ENCODE measurements at regions not wholly inside any gene's neighbourhood (a gene's known extent, or its start where the extent isn't known, plus 50 kb on each side); places are given as distances from the start of the nearest gene placed in this dataset.

GRCh38 chr5:130805036-130805435 is 360.0 kb downstream of the HINT1 start:
- Histone ChIP-seq H3K4me1 (ENCODE audit: control insufficient read depth in 2 of 2, insufficient read depth in 2 of 2, low read length in 2 of 2) (no peaks in the 10 kb centered on the region), H3K9ac (ENCODE audit: low read depth in 1 of 2, low read length in 2 of 2) (no peak overlapping the region), H3K27ac (ENCODE audit: low read depth in 2 of 2, low read length in 2 of 2) (no peak overlapping the region), H3K27me3 (ENCODE audit: control insufficient read depth in 2 of 2, insufficient read depth in 2 of 2, low read length in 2 of 2) (no peaks in the 10 kb centered on the region), H3K36me3 (ENCODE audit: control insufficient read depth in 2 of 2, insufficient read depth in 2 of 2, low read length in 2 of 2) (no peaks in the 10 kb centered on the region), H3K9me3 (ENCODE audit: control insufficient read depth in 2 of 2, low read length in 2 of 2) (no peaks in the 10 kb centered on the region), H3K4me3 (ENCODE audit: low read length in 2 of 2) (no peak overlapping the region)

GRCh38 chr5:130801963-130802362 is 363.1 kb downstream of the HINT1 start:
- no peaks in the 10 kb centered on the region for H3K9me3 ChIP-seq (ENCODE audit: control insufficient read depth in 2 of 2, low read length in 2 of 2)
- no peak overlapping the region for H3K27ac ChIP-seq (ENCODE audit: low read depth in 2 of 2, low read length in 2 of 2)
- peaks cover 0 to 3% of the 10 kb centered on the region in 2 donors for H3K4me1 ChIP-seq (ENCODE audit: control insufficient read depth in 2 of 2, insufficient read depth in 2 of 2, low read length in 2 of 2)

GRCh38 chr5:130799015-130799414 is 366.0 kb downstream of the HINT1 start:
- Histone ChIP-seq H3K4me3 (ENCODE audit: low read length in 2 of 2) (no peak overlapping the region), H3K36me3 (ENCODE audit: control insufficient read depth in 2 of 2, insufficient read depth in 2 of 2, low read length in 2 of 2) (no peaks in the 10 kb centered on the region), H3K27me3 (ENCODE audit: control insufficient read depth in 2 of 2, insufficient read depth in 2 of 2, low read length in 2 of 2) (no peaks in the 10 kb centered on the region), H3K9me3 (ENCODE audit: control insufficient read depth in 2 of 2, low read length in 2 of 2) (no peaks in the 10 kb centered on the region), H3K9ac (ENCODE audit: low read depth in 1 of 2, low read length in 2 of 2) (no peak overlapping the region), H3K4me1 (ENCODE audit: control insufficient read depth in 2 of 2, insufficient read depth in 2 of 2, low read length in 2 of 2) (peaks cover 0 to 3% of the 10 kb centered on the region in 2 donors), H3K27ac (ENCODE audit: low read depth in 2 of 2, low read length in 2 of 2) (no peak overlapping the region)

More at GRCh38 chr5:130801963-130802362, 363.1 kb downstream of the HINT1 start:
- no peaks in the 10 kb centered on the region for H3K27me3 ChIP-seq (ENCODE audit: control insufficient read depth in 2 of 2, insufficient read depth in 2 of 2, low read length in 2 of 2)
- no peaks in the 10 kb centered on the region for H3K36me3 ChIP-seq (ENCODE audit: control insufficient read depth in 2 of 2, insufficient read depth in 2 of 2, low read length in 2 of 2)
- no peak overlapping the region for H3K4me3 ChIP-seq (ENCODE audit: low read length in 2 of 2)
- no peak overlapping the region for H3K9ac ChIP-seq (ENCODE audit: low read depth in 1 of 2, low read length in 2 of 2)

- no peak overlapping the region for H3K27ac ChIP-seq (ENCODE audit: low read depth in 2 of 2, low read length in 2 of 2)
- no peaks in the 10 kb centered on the region for H3K9me3 ChIP-seq (ENCODE audit: control insufficient read depth in 2 of 2, low read length in 2 of 2)
- no peak overlapping the region for H3K9ac ChIP-seq (ENCODE audit: low read depth in 1 of 2, low read length in 2 of 2)
- H3K4me3 ChIP-seq (ENCODE audit: low read length in 2 of 2): no peak overlapping the region
- no peaks in the 10 kb centered on the region for H3K36me3 ChIP-seq (ENCODE audit: control insufficient read depth in 2 of 2, insufficient read depth in 2 of 2, low read length in 2 of 2)
- no peaks in the 10 kb centered on the region for H3K27me3 ChIP-seq (ENCODE audit: control insufficient read depth in 2 of 2, insufficient read depth in 2 of 2, low read length in 2 of 2)
- H3K4me1 ChIP-seq (ENCODE audit: control insufficient read depth in 2 of 2, insufficient read depth in 2 of 2, low read length in 2 of 2): peaks cover 0 to 3% of the 10 kb centered on the region in 2 donors
Observed at GRCh38 chr5:130797303-130797702, 367.8 kb downstream of the HINT1 start.

- Histone ChIP-seq H3K27me3 (ENCODE audit: control insufficient read depth in 2 of 2, insufficient read depth in 2 of 2, low read length in 2 of 2) (no peaks in the 10 kb centered on the region), H3K9me3 (ENCODE audit: control insufficient read depth in 2 of 2, low read length in 2 of 2) (no peaks in the 10 kb centered on the region), H3K9ac (ENCODE audit: low read depth in 1 of 2, low read length in 2 of 2) (no peak overlapping the region), H3K27ac (ENCODE audit: low read depth in 2 of 2, low read length in 2 of 2) (no peak overlapping the region), H3K4me3 (ENCODE audit: low read length in 2 of 2) (no peak overlapping the region), H3K36me3 (ENCODE audit: control insufficient read depth in 2 of 2, insufficient read depth in 2 of 2, low read length in 2 of 2) (no peaks in the 10 kb centered on the region), H3K4me1 (ENCODE audit: control insufficient read depth in 2 of 2, insufficient read depth in 2 of 2, low read length in 2 of 2) (peaks cover 0 to 3% of the 10 kb centered on the region in 2 donors)
Observed at GRCh38 chr5:130796902-130797301, 368.2 kb downstream of the HINT1 start.

- H3K27ac ChIP-seq (ENCODE audit: low read depth in 2 of 2, low read length in 2 of 2): no peak overlapping the region
- H3K36me3 ChIP-seq (ENCODE audit: control insufficient read depth in 2 of 2, insufficient read depth in 2 of 2, low read length in 2 of 2): no peaks in the 10 kb centered on the region
Observed at GRCh38 chr5:130796032-130796431, 369.0 kb downstream of the HINT1 start.

GRCh38 chr5:130795037-130795436 is 370.0 kb downstream of the HINT1 start:
- Histone ChIP-seq H3K4me1 (ENCODE audit: control insufficient read depth in 2 of 2, insufficient read depth in 2 of 2, low read length in 2 of 2) (peaks cover 0 to 3% of the 10 kb centered on the region in 2 donors), H3K36me3 (ENCODE audit: control insufficient read depth in 2 of 2, insufficient read depth in 2 of 2, low read length in 2 of 2) (no peaks in the 10 kb centered on the region)

More at GRCh38 chr5:130796032-130796431, 369.0 kb downstream of the HINT1 start:
- no peak overlapping the region for H3K4me3 ChIP-seq (ENCODE audit: low read length in 2 of 2)
- H3K27me3 ChIP-seq (ENCODE audit: control insufficient read depth in 2 of 2, insufficient read depth in 2 of 2, low read length in 2 of 2): no peaks in the 10 kb centered on the region
- no peaks in the 10 kb centered on the region for H3K9me3 ChIP-seq (ENCODE audit: control insufficient read depth in 2 of 2, low read length in 2 of 2)
- peaks cover 0 to 3% of the 10 kb centered on the region in 2 donors for H3K4me1 ChIP-seq (ENCODE audit: control insufficient read depth in 2 of 2, insufficient read depth in 2 of 2, low read length in 2 of 2)
- no peak overlapping the region for H3K9ac ChIP-seq (ENCODE audit: low read depth in 1 of 2, low read length in 2 of 2)

GRCh38 chr5:130777794-130778193 is 387.3 kb downstream of the HINT1 start:
- Histone ChIP-seq H3K27ac (ENCODE audit: low read depth in 2 of 2, low read length in 2 of 2) (no peak overlapping the region), H3K9ac (ENCODE audit: low read depth in 1 of 2, low read length in 2 of 2) (no peak overlapping the region), H3K36me3 (ENCODE audit: control insufficient read depth in 2 of 2, insufficient read depth in 2 of 2, low read length in 2 of 2) (no peaks in the 10 kb centered on the region), H3K9me3 (ENCODE audit: control insufficient read depth in 2 of 2, low read length in 2 of 2) (no peaks in the 10 kb centered on the region), H3K27me3 (ENCODE audit: control insufficient read depth in 2 of 2, insufficient read depth in 2 of 2, low read length in 2 of 2) (no peaks in the 10 kb centered on the region), H3K4me1 (ENCODE audit: control insufficient read depth in 2 of 2, insufficient read depth in 2 of 2, low read length in 2 of 2) (no peaks in the 10 kb centered on the region), H3K4me3 (ENCODE audit: low read length in 2 of 2) (no peak overlapping the region)

More at GRCh38 chr5:130795037-130795436, 370.0 kb downstream of the HINT1 start:
- H3K9me3 ChIP-seq (ENCODE audit: control insufficient read depth in 2 of 2, low read length in 2 of 2): no peaks in the 10 kb centered on the region
- no peak overlapping the region for H3K27ac ChIP-seq (ENCODE audit: low read depth in 2 of 2, low read length in 2 of 2)
- H3K9ac ChIP-seq (ENCODE audit: low read depth in 1 of 2, low read length in 2 of 2): no peak overlapping the region
- no peak overlapping the region for H3K4me3 ChIP-seq (ENCODE audit: low read length in 2 of 2)
- no peaks in the 10 kb centered on the region for H3K27me3 ChIP-seq (ENCODE audit: control insufficient read depth in 2 of 2, insufficient read depth in 2 of 2, low read length in 2 of 2)

GRCh38 chr5:130773813-130774212 is 391.2 kb downstream of the HINT1 start:
- Histone ChIP-seq H3K27ac (ENCODE audit: low read depth in 2 of 2, low read length in 2 of 2) (no peak overlapping the region), H3K4me1 (ENCODE audit: control insufficient read depth in 2 of 2, insufficient read depth in 2 of 2, low read length in 2 of 2) (no peaks in the 10 kb centered on the region), H3K9ac (ENCODE audit: low read depth in 1 of 2, low read length in 2 of 2) (no peak overlapping the region), H3K27me3 (ENCODE audit: control insufficient read depth in 2 of 2, insufficient read depth in 2 of 2, low read length in 2 of 2) (no peaks in the 10 kb centered on the region), H3K36me3 (ENCODE audit: control insufficient read depth in 2 of 2, insufficient read depth in 2 of 2, low read length in 2 of 2) (no peaks in the 10 kb centered on the region), H3K9me3 (ENCODE audit: control insufficient read depth in 2 of 2, low read length in 2 of 2) (no peaks in the 10 kb centered on the region), H3K4me3 (ENCODE audit: low read length in 2 of 2) (no peak overlapping the region)

GRCh38 chr5:130762031-130762430 is 403.0 kb downstream of the HINT1 start:
- no peaks in the 10 kb centered on the region for H3K4me1 ChIP-seq (ENCODE audit: control insufficient read depth in 2 of 2, insufficient read depth in 2 of 2, low read length in 2 of 2)
- H3K4me3 ChIP-seq (ENCODE audit: low read length in 2 of 2): no peak overlapping the region
- H3K36me3 ChIP-seq (ENCODE audit: control insufficient read depth in 2 of 2, insufficient read depth in 2 of 2, low read length in 2 of 2): no peaks in the 10 kb centered on the region
- no peaks in the 10 kb centered on the region for H3K27me3 ChIP-seq (ENCODE audit: control insufficient read depth in 2 of 2, insufficient read depth in 2 of 2, low read length in 2 of 2)
- no peaks in the 10 kb centered on the region for H3K9me3 ChIP-seq (ENCODE audit: control insufficient read depth in 2 of 2, low read length in 2 of 2)
- H3K9ac ChIP-seq (ENCODE audit: low read depth in 1 of 2, low read length in 2 of 2): no peak overlapping the region
- no peak overlapping the region for H3K27ac ChIP-seq (ENCODE audit: low read depth in 2 of 2, low read length in 2 of 2)

- Histone ChIP-seq H3K27ac (ENCODE audit: low read depth in 2 of 2, low read length in 2 of 2) (no peak overlapping the region), H3K9ac (ENCODE audit: low read depth in 1 of 2, low read length in 2 of 2) (no peak overlapping the region), H3K9me3 (ENCODE audit: control insufficient read depth in 2 of 2, low read length in 2 of 2) (no peaks in the 10 kb centered on the region), H3K4me3 (ENCODE audit: low read length in 2 of 2) (no peak overlapping the region), H3K4me1 (ENCODE audit: control insufficient read depth in 2 of 2, insufficient read depth in 2 of 2, low read length in 2 of 2) (no peaks in the 10 kb centered on the region), H3K27me3 (ENCODE audit: control insufficient read depth in 2 of 2, insufficient read depth in 2 of 2, low read length in 2 of 2) (no peaks in the 10 kb centered on the region), H3K36me3 (ENCODE audit: control insufficient read depth in 2 of 2, insufficient read depth in 2 of 2, low read length in 2 of 2) (no peaks in the 10 kb centered on the region)
Observed at GRCh38 chr5:130759061-130759460, 406.0 kb downstream of the HINT1 start.
